Tibial nerve (tissue), 4 donors: ENCODE measurements at regions not wholly inside any gene's neighbourhood (a gene's known extent, or its start where the extent isn't known, plus 50 kb on each side); places are given as distances from the start of the nearest gene placed in this dataset.

ENCODE experiments used
- DNase-seq, 2 donors: peaks; one replicate each; pipeline ENCODE4 v3.0.0-alpha.2; 2019; ENCODE audit warnings: low spot score in 2 of 2
- H3K27ac ChIP-seq, 4 donors: fragments of 200-600 bp; sonication (generic) in 3 of 4; one replicate each; pipeline ENCODE4 v1.5.1; 2017 to 2019; ENCODE audit warnings: mild to moderate bottlenecking in 1 of 4
- H3K27me3 ChIP-seq, 2 donors: fragments of 200-600 bp; sonication (generic) in 1 of 2; one replicate each; pipeline versions ENCODE4 v1.5.1 to v1.6.0; 2017 to 2019
- H3K36me3 ChIP-seq, 3 donors: fragments of 200-600 bp; sonication (generic); one replicate each; pipeline ENCODE4 v1.5.1; 2018 to 2019
- H3K4me1 ChIP-seq, 4 donors: fragments of 200-600 bp; sonication (generic) in 3 of 4; one replicate each; pipeline ENCODE4 v1.5.1; 2017 to 2019
- H3K4me3 ChIP-seq, 4 donors: fragments of 200-600 bp; sonication (generic) in 3 of 4; one replicate each; pipeline ENCODE4 v1.5.1; 2017 to 2019; ENCODE audit warnings: mild to moderate bottlenecking in 1 of 4, moderate library complexity in 1 of 4
- H3K9me3 ChIP-seq, 4 donors: fragments of 200-600 bp; sonication (generic) in 3 of 4; one replicate each; pipeline ENCODE4 v1.5.1; 2017 to 2019
- CTCF ChIP-seq, 5 experiments: fragments of 200-600 bp in 3 of 5; fragments of 450-650 bp in 2 of 5; sonication (generic) in 3 of 5; IDR thresholded peaks; one replicate each; pipeline ENCODE4 v1.5.1; 2016 to 2019; ENCODE audit warnings: antibody characterized with exemption in 5 of 5, mild to moderate bottlenecking in 3 of 5, moderate library complexity in 2 of 5
- EP300 ChIP-seq, 2 donors: sonication (generic); formaldehyde crosslinking; IDR thresholded peaks; one replicate each; pipeline ENCODE4 v1.6.1; 2017; ENCODE audit warnings: antibody characterized with exemption in 2 of 2, mild to moderate bottlenecking in 1 of 2
- POLR2A ChIP-seq, 2 donors: fragments of 450-650 bp; IDR thresholded peaks; one replicate each; pipeline ENCODE4 v1.6.1; 2017; ENCODE audit warnings: antibody characterized with exemption in 2 of 2, mild to moderate bottlenecking in 2 of 2, moderate library complexity in 2 of 2
- WGBS, 2 donors: methylation state at CpG; one replicate each; pipeline ENCODE4 v1.1.5; 2018; 5-methylcytosine and 5-hydroxymethylcytosine counted together

- DNase-seq = no peak
- TF ChIP-seq CTCF (IDR thresholded peaks at IDR 0.05) = no peak
- Histone ChIP-seq H3K9me3 (no peaks in the 10 kb centered on the region), H3K4me1 (no peaks in the 10 kb centered on the region), H3K27ac (no peak overlapping the region), H3K36me3 (no peaks in the 10 kb centered on the region), H3K4me3 (no peak overlapping the region), H3K27me3 (no peaks in the 10 kb centered on the region)
Measured at GRCh38 chr11:105226091-105226490, 86.5 kb upstream of the CARD18 start.

DNA sequence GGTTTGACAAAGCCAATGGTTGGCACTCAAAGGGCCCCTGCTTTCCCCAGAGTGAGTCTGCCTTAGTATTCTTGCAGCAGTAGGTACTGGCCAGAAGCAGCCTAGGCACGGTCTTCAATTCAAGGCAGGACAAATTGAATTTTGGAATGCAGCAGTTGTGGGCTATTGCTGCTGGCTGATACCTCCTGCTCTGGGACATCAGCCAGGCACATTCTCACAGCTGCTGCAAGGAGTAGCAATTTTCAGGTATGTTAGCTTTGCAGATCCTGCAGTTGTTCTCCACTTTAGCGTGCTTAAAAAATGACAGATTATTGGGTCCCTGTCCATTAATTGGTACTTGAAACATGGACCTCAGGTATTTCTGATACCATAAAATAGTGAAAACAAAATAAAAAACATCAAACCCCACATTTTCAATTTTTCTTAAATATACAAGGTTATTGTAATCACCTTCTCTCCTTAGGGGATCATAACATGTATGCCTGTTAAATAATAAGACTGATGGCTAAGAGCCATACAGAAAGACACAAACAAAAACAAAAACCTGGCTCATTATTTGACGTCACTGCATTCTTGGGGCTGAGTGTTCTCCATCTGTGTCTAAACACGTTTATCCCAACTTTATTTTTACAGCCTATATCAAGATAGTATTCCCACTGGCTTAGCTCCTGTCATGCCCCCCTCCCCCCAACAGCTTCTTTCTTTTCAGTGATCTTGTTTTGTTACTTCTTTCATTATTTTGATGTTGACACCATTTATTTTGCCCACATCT is 85.1 kb upstream of the CARD18 start:
- Histone ChIP-seq H3K36me3 (no peaks in the 10 kb centered on the region), H3K27me3 (no peaks in the 10 kb centered on the region), H3K9me3 (no peaks in the 10 kb centered on the region), H3K4me1 (no peaks in the 10 kb centered on the region), H3K27ac (no peak overlapping the region), H3K4me3 (no peak overlapping the region)
- no peak for DNase-seq
- no peak for TF ChIP-seq EP300 (IDR thresholded peaks at IDR 0.05)
- TF ChIP-seq CTCF (IDR thresholded peaks at IDR 0.05) = no peak
- TF ChIP-seq POLR2A (IDR thresholded peaks at IDR 0.05) = no peak
- WGBS, 2 donors = 63 to 75% methylated on average over 4 of the region's 4 CpGs

DNA sequence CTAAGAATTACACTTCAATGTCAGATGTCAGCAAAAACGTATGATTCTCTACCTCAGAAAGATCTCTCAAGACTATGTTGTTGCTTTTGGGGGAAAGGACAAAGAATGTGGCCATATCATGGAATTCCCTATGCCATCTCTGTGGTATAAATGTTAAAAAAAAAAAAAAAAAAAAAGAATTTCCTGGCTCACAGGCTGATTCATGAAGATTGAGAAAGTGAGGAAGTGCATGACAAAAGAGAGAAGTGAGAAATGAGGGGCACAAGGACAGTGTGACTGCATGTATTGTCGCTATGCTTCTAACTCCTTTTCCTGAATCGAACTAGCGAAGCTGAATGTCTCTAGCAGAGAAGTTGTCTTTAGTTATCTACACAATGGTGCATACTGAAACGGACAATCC is 80.6 kb upstream of the CARD18 start:
- DNase-seq = no peak
- no peaks in the 10 kb centered on the region for H3K36me3 ChIP-seq
- no peaks in the 10 kb centered on the region for H3K27me3 ChIP-seq
- H3K9me3 ChIP-seq = no peaks in the 10 kb centered on the region
- no peak overlapping the region for H3K27ac ChIP-seq
- TF ChIP-seq EP300 (IDR thresholded peaks at IDR 0.05) (peak in 1 of 2 donors; percentile 57), POLR2A (IDR thresholded peaks at IDR 0.05) (no peak), CTCF (IDR thresholded peaks at IDR 0.05) (no peak)
- H3K4me1 ChIP-seq = no peaks in the 10 kb centered on the region
- 75 to 81% methylated on average over 5 of the region's 5 CpGs for WGBS, 2 donors
- H3K4me3 ChIP-seq = no peak overlapping the region

- no peak for DNase-seq
- Histone ChIP-seq H3K27me3 (no peaks in the 10 kb centered on the region), H3K4me1 (no peaks in the 10 kb centered on the region), H3K36me3 (no peaks in the 10 kb centered on the region), H3K9me3 (no peaks in the 10 kb centered on the region), H3K4me3 (no peak overlapping the region), H3K27ac (no peak overlapping the region)
- TF ChIP-seq POLR2A (IDR thresholded peaks at IDR 0.05) = no peak
- TF ChIP-seq CTCF (IDR thresholded peaks at IDR 0.05) = no peak
- no peak for TF ChIP-seq EP300 (IDR thresholded peaks at IDR 0.05)
- WGBS, 2 donors = 95 to 98% methylated on average over 7 of the region's 7 CpGs
Measured at GRCh38 chr11:105219670-105220069, 80.1 kb upstream of the CARD18 start.

- H3K4me1 ChIP-seq = no peaks in the 10 kb centered on the region
- no peak overlapping the region for H3K27ac ChIP-seq
- WGBS, 2 donors = 89 to 93% methylated on average over 10 of the region's 10 CpGs
- DNase-seq = no peak
- H3K4me3 ChIP-seq = no peak overlapping the region
- no peaks in the 10 kb centered on the region for H3K36me3 ChIP-seq
- no peaks in the 10 kb centered on the region for H3K27me3 ChIP-seq
- no peak for TF ChIP-seq POLR2A (IDR thresholded peaks at IDR 0.05)
- TF ChIP-seq EP300 (IDR thresholded peaks at IDR 0.05) = no peak
- no peak for TF ChIP-seq CTCF (IDR thresholded peaks at IDR 0.05)
- no peaks in the 10 kb centered on the region for H3K9me3 ChIP-seq
Measured at GRCh38 chr11:105219269-105219668, 79.7 kb upstream of the CARD18 start.
